ENCODE measurements at regions not wholly inside any gene's neighbourhood (a gene's known extent, or its start where the extent isn't known, plus 50 kb on each side); places are given as distances from the start of the nearest gene placed in this dataset.

GRCh38 chr12:42706321-42706720 lies 116.8 kb upstream of the PRICKLE1 start:
- no peak for TF ChIP-seq CTCF (IDR thresholded peaks at IDR 0.05; ENCODE audit: poor library complexity)
- TF ChIP-seq EZH2 (IDR thresholded peaks at IDR 0.05; ENCODE audit: borderline replicate concordance), result no peak
